ENCODE measurements at regions not wholly inside any gene's neighbourhood (a gene's known extent, or its start where the extent isn't known, plus 50 kb on each side); places are given as distances from the start of the nearest gene placed in this dataset.
"Not testable (repeated sequence)": the region's sequence is repeated elsewhere in the genome, so short reads cannot be mapped to it uniquely, and the experiment has no call there.

GRCh38 chr10:33732161-33732680 is 397.8 kb upstream of the NRP1 start:
- DNase-seq = no peak

- no peak for DNase-seq
Observed at GRCh38 chr10:33731322-33731721, 396.9 kb upstream of the NRP1 start.

- no peak for DNase-seq
Observed at GRCh38 chr10:33725430-33725829, 391.0 kb upstream of the NRP1 start.

GRCh38 chr10:33723181-33723580 is 388.7 kb upstream of the NRP1 start:
- DNase-seq = no peak

DNA sequence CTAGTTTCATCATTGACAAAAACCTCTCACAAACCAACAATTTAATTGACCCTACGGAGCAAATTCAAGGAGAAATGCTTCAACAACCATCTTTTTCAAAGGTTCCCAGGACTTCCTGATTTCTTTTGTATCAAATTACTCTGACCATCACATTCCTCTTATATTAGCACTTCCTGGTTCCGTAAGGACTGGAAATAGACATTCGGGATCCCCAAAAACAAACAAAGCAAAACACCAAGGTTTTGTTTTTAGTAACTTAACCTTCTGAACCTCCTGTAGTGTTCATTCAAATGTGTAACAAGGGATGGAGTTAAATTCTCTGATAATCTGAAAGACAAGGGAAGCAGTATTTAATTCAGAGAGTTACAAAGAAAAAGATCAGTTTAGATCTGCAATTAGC is 387.6 kb upstream of the NRP1 start:
- DNase-seq = no peak

- no peak for DNase-seq
Observed at GRCh38 chr10:33721509-33721908, 387.0 kb upstream of the NRP1 start.

GRCh38 chr10:33720161-33720560 is 385.7 kb upstream of the NRP1 start:
- no peak for DNase-seq

- DNase-seq = no peak
Observed at GRCh38 chr10:33719005-33719703, 384.7 kb upstream of the NRP1 start.

- no peak for DNase-seq
Observed at GRCh38 chr10:33716501-33717267, 382.2 kb upstream of the NRP1 start.

DNA sequence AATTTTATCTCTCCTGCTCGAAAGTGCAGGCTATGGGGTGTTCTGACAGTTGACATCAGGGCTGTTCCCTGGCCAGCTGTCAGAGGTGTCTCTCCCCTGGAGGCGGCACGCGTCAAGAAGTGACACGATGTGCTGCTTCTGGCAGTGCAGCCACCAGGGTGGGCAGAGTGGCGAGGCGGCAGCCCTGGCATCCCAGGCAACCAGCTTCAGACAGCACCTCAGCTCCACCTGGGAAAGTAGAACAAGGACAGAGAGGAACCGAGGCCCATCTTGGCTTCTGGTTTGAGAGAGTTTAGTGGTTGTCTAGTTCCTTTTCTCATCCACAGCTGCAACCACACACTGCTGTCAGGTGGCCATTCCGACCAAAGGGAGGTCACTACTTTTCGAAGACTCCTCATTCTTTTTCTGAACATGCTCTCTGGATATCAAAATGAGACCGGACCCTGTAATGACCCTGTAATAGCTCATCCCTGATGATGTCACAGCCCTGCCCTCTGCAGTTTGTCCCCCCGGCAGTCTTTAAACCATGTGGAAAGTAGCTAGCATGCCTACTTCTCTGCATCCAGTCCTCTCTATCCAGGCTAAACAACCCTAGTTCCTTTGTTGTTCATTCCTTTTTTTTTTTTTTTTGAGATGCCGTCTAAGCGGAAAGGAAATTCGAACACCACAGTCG is 381.0 kb upstream of the NRP1 start:
- no peak for DNase-seq

GRCh38 chr10:33712825-33713224 is 378.4 kb upstream of the NRP1 start:
- DNase-seq = no peak

- DNase-seq = no peak
Observed at GRCh38 chr10:33710006-33710405, 375.5 kb upstream of the NRP1 start.

- no peak for DNase-seq
Observed at GRCh38 chr10:33709008-33709753, 374.7 kb upstream of the NRP1 start.

DNA sequence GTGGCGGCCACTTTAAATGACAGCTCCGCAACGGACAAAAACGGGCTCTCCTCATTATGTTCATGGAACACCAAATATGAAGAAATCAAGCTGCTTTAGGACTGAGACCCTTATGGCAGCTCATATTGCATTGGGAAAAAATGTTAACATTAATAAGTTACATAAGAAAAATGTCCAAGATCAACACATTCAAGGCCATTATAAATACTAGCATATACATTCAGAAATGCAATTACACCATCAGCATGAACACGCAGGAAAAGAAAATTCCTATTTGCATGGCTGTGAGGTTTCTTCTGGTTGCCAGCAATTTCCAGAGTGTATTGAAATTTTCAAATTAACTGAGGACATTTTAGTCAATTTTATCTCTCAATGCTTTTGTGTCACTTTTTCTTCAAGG is 374.1 kb upstream of the NRP1 start:
- DNase-seq = no peak

- no peak for DNase-seq
Observed at GRCh38 chr10:33706746-33707145, 372.3 kb upstream of the NRP1 start.

- DNase-seq = peak; percentile 55
Observed at GRCh38 chr10:33706191-33706590, 371.7 kb upstream of the NRP1 start.

- no peak for DNase-seq
Observed at GRCh38 chr10:33704214-33704830, 369.9 kb upstream of the NRP1 start.

DNA sequence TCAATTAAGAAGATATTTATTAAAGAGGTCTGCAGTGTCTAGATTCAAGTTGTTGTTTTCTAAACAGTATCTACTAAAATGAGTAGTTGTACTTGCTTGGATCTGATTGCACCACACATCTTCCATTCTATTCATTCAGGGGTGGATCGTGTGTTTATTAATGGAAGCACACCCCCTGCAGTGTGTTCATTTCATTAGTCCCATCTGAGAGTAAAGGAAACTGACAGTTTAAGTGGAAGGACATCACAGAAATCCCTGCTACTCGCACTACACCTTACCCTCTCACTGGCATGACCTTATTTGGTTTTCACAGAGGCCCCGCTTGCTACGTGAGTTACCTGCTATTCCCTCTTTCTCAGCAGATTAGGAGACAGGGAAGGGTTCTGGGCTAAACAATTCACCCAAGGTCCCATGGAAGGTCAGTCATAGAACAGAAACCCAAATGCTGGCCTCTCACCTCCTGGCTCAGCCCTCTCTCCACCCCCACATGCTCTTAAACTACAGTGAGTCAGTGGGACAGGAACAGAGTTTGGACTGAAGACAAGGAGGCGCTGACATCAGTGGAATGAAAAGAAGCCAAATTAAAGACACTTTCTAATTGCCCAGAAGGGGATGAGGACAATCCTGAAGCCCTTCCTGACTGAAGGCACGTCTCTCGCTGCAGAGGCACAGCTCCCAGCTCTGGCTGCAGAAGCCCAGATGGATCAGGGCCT is 369.2 kb upstream of the NRP1 start:
- DNase-seq = no peak

DNA sequence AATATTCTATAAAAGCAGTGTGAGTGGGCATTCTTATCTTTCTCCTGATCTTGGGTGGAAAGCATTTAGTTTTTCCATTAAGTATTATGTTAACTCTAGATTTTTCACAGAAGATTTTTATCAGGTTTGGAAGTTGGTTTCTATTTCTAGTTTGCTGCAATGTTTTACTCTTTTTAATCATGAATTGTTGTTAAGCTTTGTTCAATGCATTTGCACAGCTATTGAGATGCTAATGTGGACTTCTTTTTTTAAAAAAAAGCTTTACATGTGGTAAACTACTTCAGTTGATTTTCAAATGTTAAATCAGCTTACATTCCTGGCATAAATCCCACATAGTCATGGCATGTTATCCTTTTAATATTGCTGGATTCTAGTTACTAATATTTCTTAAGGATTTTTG is 363.6 kb upstream of the NRP1 start:
- DNase-seq = no peak

GRCh38 chr10:33697016-33697415 is 362.5 kb upstream of the NRP1 start:
- no peak for DNase-seq

DNA sequence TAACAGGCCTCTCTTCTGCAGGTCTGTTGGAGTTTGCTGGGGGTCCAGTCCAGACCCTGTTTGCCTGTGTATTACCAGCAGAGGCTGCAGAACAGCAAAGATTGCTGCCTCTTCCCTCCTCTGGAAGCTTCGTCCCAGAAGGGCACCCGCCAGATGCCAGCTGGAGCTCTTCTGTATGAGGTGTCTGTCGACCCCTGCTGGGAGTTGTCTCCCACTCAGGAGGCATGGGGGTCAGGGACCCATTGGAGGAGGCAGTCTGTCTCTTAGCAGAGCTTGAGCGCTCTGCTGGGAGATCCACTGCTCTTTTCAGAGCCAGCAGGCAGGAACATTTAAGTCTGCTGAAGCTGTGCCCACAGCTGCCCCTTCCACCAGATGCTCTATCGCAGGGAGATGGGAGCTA is 361.1 kb upstream of the NRP1 start:
- DNase-seq = no peak

- DNase-seq = not testable (repeated sequence)
Observed at GRCh38 chr10:33690536-33690935, 356.1 kb upstream of the NRP1 start.
